ENCODE measurements at regions not wholly inside any gene's neighbourhood (a gene's known extent, or its start where the extent isn't known, plus 50 kb on each side); places are given as distances from the start of the nearest gene placed in this dataset.

GRCh38 chr19:28509079-28509895, 703.7 kb downstream of the UQCRFS1 start:
- TF ChIP-seq SUZ12 (IDR thresholded peaks at IDR 0.05; ENCODE audit: extremely low read depth, insufficient read depth, insufficient read length) (no peak), YY1 (IDR thresholded peaks at IDR 0.05; ENCODE audit: insufficient read depth, insufficient read length) (no peak), ZNF274 (IDR thresholded peaks at IDR 0.05; ENCODE audit: low read depth, low read length) (no peak)
- Histone ChIP-seq H3K36me3 (ENCODE audit: insufficient read depth, insufficient read length, low read length) (no peaks in the 10 kb centered on the region), H3K4me1 (ENCODE audit: insufficient read depth, insufficient read length) (no peaks in the 10 kb centered on the region), H3K27me3 (ENCODE audit: insufficient read depth, insufficient read length) (no peaks in the 10 kb centered on the region), H3K9ac (ENCODE audit: insufficient read length, low read depth) (no peak overlapping the region), H3K4me3 (ENCODE audit: insufficient read length, low read depth) (no peak overlapping the region), H3K9me3 (ENCODE audit: insufficient read depth, low read length) (no peaks in the 10 kb centered on the region)
- no peak for DNase-seq (ENCODE audit: low read depth, low spot score)

GRCh38 chr19:28508666-28509065, 704.3 kb downstream of the UQCRFS1 start:
- no peak overlapping the region for H3K4me3 ChIP-seq (ENCODE audit: insufficient read length, low read depth)
- H3K4me1 ChIP-seq (ENCODE audit: insufficient read depth, insufficient read length) = no peaks in the 10 kb centered on the region
- H3K9ac ChIP-seq (ENCODE audit: insufficient read length, low read depth) = no peak overlapping the region
- no peaks in the 10 kb centered on the region for H3K27me3 ChIP-seq (ENCODE audit: insufficient read depth, insufficient read length)
- TF ChIP-seq ZNF274 (IDR thresholded peaks at IDR 0.05; ENCODE audit: low read depth, low read length) (no peak), YY1 (IDR thresholded peaks at IDR 0.05; ENCODE audit: insufficient read depth, insufficient read length) (no peak), SUZ12 (IDR thresholded peaks at IDR 0.05; ENCODE audit: extremely low read depth, insufficient read depth, insufficient read length) (no peak)
- DNase-seq (ENCODE audit: low read depth, low spot score) = no peak
- no peaks in the 10 kb centered on the region for H3K9me3 ChIP-seq (ENCODE audit: insufficient read depth, low read length)
- H3K36me3 ChIP-seq (ENCODE audit: insufficient read depth, insufficient read length, low read length) = no peaks in the 10 kb centered on the region

DNA sequence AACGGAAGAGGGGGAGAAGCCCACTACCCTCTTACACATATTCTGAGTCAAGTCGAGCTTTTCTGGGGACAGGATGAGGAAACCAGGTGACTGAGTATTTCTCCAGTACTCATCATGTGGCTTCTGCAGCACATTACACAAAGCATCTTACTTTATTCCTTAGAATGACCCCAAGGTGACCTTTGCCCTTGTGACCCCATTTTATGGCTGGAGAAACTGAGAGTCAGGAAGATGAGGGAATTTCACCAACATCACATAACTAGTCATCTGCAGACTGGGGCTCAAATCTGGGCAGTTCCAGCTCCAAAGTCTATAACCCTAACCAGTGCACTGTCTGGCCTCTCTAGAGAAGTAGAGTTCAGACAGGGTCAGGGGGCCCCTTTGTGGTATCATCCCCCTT, 707.0 kb downstream of the UQCRFS1 start:
- Histone ChIP-seq H3K4me1 (ENCODE audit: insufficient read depth, insufficient read length) (no peaks in the 10 kb centered on the region), H3K36me3 (ENCODE audit: insufficient read depth, insufficient read length, low read length) (no peaks in the 10 kb centered on the region), H3K27me3 (ENCODE audit: insufficient read depth, insufficient read length) (no peaks in the 10 kb centered on the region), H3K9me3 (ENCODE audit: insufficient read depth, low read length) (no peaks in the 10 kb centered on the region), H3K4me3 (ENCODE audit: insufficient read length, low read depth) (no peak overlapping the region), H3K9ac (ENCODE audit: insufficient read length, low read depth) (no peak overlapping the region)
- no peak for TF ChIP-seq YY1 (IDR thresholded peaks at IDR 0.05; ENCODE audit: insufficient read depth, insufficient read length)
- no peak for TF ChIP-seq ZNF274 (IDR thresholded peaks at IDR 0.05; ENCODE audit: low read depth, low read length)
- no peak for TF ChIP-seq SUZ12 (IDR thresholded peaks at IDR 0.05; ENCODE audit: extremely low read depth, insufficient read depth, insufficient read length)
- no peak for DNase-seq (ENCODE audit: low read depth, low spot score)

- Histone ChIP-seq H3K4me3 (ENCODE audit: insufficient read length, low read depth) (no peak overlapping the region), H3K9me3 (ENCODE audit: insufficient read depth, low read length) (no peaks in the 10 kb centered on the region), H3K9ac (ENCODE audit: insufficient read length, low read depth) (no peak overlapping the region), H3K4me1 (ENCODE audit: insufficient read depth, insufficient read length) (no peaks in the 10 kb centered on the region), H3K36me3 (ENCODE audit: insufficient read depth, insufficient read length, low read length) (no peaks in the 10 kb centered on the region), H3K27me3 (ENCODE audit: insufficient read depth, insufficient read length) (no peaks in the 10 kb centered on the region)
- DNase-seq (ENCODE audit: low read depth, low spot score) = no peak
- TF ChIP-seq SUZ12 (IDR thresholded peaks at IDR 0.05; ENCODE audit: extremely low read depth, insufficient read depth, insufficient read length) (no peak), YY1 (IDR thresholded peaks at IDR 0.05; ENCODE audit: insufficient read depth, insufficient read length) (no peak), ZNF274 (IDR thresholded peaks at IDR 0.05; ENCODE audit: low read depth, low read length) (no peak)
These were observed 707.8 kb downstream of the UQCRFS1 start for GRCh38 chr19:28505134-28505533.

- Histone ChIP-seq H3K4me1 (ENCODE audit: insufficient read depth, insufficient read length) (no peaks in the 10 kb centered on the region), H3K36me3 (ENCODE audit: insufficient read depth, insufficient read length, low read length) (no peaks in the 10 kb centered on the region), H3K4me3 (ENCODE audit: insufficient read length, low read depth) (no peak overlapping the region), H3K9ac (ENCODE audit: insufficient read length, low read depth) (no peak overlapping the region), H3K27me3 (ENCODE audit: insufficient read depth, insufficient read length) (no peaks in the 10 kb centered on the region), H3K9me3 (ENCODE audit: insufficient read depth, low read length) (no peaks in the 10 kb centered on the region)
- TF ChIP-seq SUZ12 (IDR thresholded peaks at IDR 0.05; ENCODE audit: extremely low read depth, insufficient read depth, insufficient read length) (no peak), YY1 (IDR thresholded peaks at IDR 0.05; ENCODE audit: insufficient read depth, insufficient read length) (no peak), ZNF274 (IDR thresholded peaks at IDR 0.05; ENCODE audit: low read depth, low read length) (no peak)
- DNase-seq (ENCODE audit: low read depth, low spot score) = no peak
These were observed 708.2 kb downstream of the UQCRFS1 start for GRCh38 chr19:28504727-28505126.

DNA sequence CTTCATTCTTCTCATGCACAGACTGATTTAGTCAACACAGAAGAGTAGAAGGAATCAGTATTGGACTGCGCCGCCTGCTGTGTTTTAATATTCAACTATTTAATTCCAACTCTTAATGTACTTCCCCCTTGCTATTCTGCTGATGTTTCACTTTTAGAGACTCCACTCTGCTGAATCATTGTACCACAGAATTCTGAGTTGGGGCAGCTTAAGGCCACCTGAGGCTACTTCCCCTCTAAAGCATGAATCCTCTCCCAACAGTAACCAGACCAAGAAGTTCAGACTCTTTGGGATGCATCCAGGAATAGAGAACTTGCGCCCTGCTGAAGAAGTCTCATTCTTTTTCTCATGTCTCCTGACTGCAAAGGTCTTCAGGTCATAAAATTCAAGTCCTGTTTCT, 708.8 kb downstream of the UQCRFS1 start:
- H3K4me1 ChIP-seq (ENCODE audit: insufficient read depth, insufficient read length) = no peaks in the 10 kb centered on the region
- no peak for TF ChIP-seq YY1 (IDR thresholded peaks at IDR 0.05; ENCODE audit: insufficient read depth, insufficient read length)
- TF ChIP-seq ZNF274 (IDR thresholded peaks at IDR 0.05; ENCODE audit: low read depth, low read length) = no peak
- TF ChIP-seq SUZ12 (IDR thresholded peaks at IDR 0.05; ENCODE audit: extremely low read depth, insufficient read depth, insufficient read length) = no peak
- H3K27me3 ChIP-seq (ENCODE audit: insufficient read depth, insufficient read length) = no peaks in the 10 kb centered on the region
- no peaks in the 10 kb centered on the region for H3K9me3 ChIP-seq (ENCODE audit: insufficient read depth, low read length)
- DNase-seq (ENCODE audit: low read depth, low spot score) = no peak
- H3K9ac ChIP-seq (ENCODE audit: insufficient read length, low read depth) = no peak overlapping the region
- no peak overlapping the region for H3K4me3 ChIP-seq (ENCODE audit: insufficient read length, low read depth)
- no peaks in the 10 kb centered on the region for H3K36me3 ChIP-seq (ENCODE audit: insufficient read depth, insufficient read length, low read length)

DNA sequence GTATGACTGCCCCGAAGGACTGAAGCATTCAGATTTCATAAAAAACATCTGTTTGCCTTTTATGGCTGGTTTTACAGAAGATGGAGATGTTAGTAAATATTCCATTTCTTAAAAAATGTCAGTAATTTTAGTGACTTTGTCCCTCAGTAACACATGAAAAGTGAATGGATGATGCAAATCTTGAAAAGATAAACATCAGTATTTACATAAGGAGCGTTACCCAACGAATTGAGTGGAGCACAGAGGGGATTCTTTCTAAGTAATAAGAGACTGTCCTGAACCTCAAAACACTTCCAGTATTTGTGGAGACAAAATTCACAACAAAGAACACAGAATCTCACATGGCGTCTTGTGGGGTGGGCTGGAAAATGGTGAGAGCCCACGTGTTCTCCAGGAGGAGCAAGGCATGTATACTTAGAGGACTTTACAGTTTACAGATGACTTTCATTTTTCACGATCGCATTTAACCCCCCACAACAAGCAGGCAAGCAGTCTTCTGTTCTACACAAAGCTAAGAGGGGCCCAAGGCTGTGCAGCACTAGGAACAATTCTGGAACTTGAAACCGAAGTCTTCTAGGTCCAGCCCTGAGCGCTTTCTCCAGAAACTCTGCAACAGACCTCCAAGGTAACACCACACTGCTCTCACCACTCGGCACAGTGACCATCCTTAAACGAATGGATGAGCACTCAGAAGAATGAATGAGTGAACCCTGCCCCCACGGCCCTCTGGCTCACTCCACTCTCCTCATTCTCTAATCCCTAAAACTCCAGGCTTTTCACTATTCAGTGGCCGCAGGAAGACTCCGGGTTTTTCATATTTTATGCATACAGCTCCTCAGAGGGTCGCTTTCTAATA, 709.8 kb downstream of the UQCRFS1 start:
- H3K4me3 ChIP-seq (ENCODE audit: insufficient read length, low read depth) = no peak overlapping the region
- no peaks in the 10 kb centered on the region for H3K27me3 ChIP-seq (ENCODE audit: insufficient read depth, insufficient read length)
- no peaks in the 10 kb centered on the region for H3K36me3 ChIP-seq (ENCODE audit: insufficient read depth, insufficient read length, low read length)
- no peak for TF ChIP-seq ZNF274 (IDR thresholded peaks at IDR 0.05; ENCODE audit: low read depth, low read length)
- no peak for TF ChIP-seq SUZ12 (IDR thresholded peaks at IDR 0.05; ENCODE audit: extremely low read depth, insufficient read depth, insufficient read length)
- TF ChIP-seq YY1 (IDR thresholded peaks at IDR 0.05; ENCODE audit: insufficient read depth, insufficient read length) = no peak
- no peak for DNase-seq (ENCODE audit: low read depth, low spot score)
- H3K4me1 ChIP-seq (ENCODE audit: insufficient read depth, insufficient read length) = no peaks in the 10 kb centered on the region
- H3K9me3 ChIP-seq (ENCODE audit: insufficient read depth, low read length) = no peaks in the 10 kb centered on the region
- H3K9ac ChIP-seq (ENCODE audit: insufficient read length, low read depth) = no peak overlapping the region

Measured in NT2/D1 (cell line).